Gastrocnemius medialis (tissue), 4 donors: ENCODE measurements at regions not wholly inside any gene's neighbourhood (a gene's known extent, or its start where the extent isn't known, plus 50 kb on each side); places are given as distances from the start of the nearest gene placed in this dataset.

Source experiments
- ATAC-seq, 2 donors: fragments of 150-250 bp; one replicate each; pipeline ENCODE4 v1.9.1; 2016
- DNase-seq, 2 donors: peaks; one replicate each; pipeline ENCODE4 v3.0.0-alpha.2; 2019
- H3K27ac ChIP-seq, 4 donors: fragments of 200-600 bp; sonication (generic); 1 replicate in 1 of 4; 2 replicates in 3 of 4; pipeline ENCODE4 v1.5.1; 2016 to 2018; ENCODE audit warnings: mild to moderate bottlenecking in 2 of 4, moderate library complexity in 1 of 4
- H3K27me3 ChIP-seq, 3 donors: fragments of 200-600 bp; sonication (generic) in 2 of 3; 1 replicate in 1 of 3; 2 replicates in 2 of 3; pipeline versions ENCODE4 v1.5.1 to v1.6.0; 2016 to 2019; ENCODE audit warnings: mild to moderate bottlenecking in 1 of 3, moderate library complexity in 1 of 3
- H3K36me3 ChIP-seq, 2 donors: fragments of 200-600 bp; sonication (generic) in 1 of 2; one replicate each; pipeline ENCODE4 v1.5.1; 2017 to 2018
- H3K4me1 ChIP-seq, 2 donors: fragments of 200-600 bp; sonication (generic) in 1 of 2; one replicate each; pipeline ENCODE4 v1.5.1; 2016 to 2017; ENCODE audit warnings: mild to moderate bottlenecking in 2 of 2
- H3K4me3 ChIP-seq, 4 donors: fragments of 200-600 bp; sonication (generic) in 3 of 4; 1 replicate in 1 of 4; 2 replicates in 3 of 4; pipeline ENCODE4 v1.5.1; 2016 to 2019; ENCODE audit warnings: mild to moderate bottlenecking in 2 of 4
- H3K9me3 ChIP-seq, 3 donors: fragments of 200-600 bp; sonication (generic) in 2 of 3; 1 replicate in 1 of 3; 2 replicates in 2 of 3; pipeline ENCODE4 v1.5.1; 2016 to 2019
- POLR2A ChIP-seq, 2 donors: fragments of 450-650 bp; IDR thresholded peaks; one replicate each; pipeline ENCODE4 v1.6.1; 2017; ENCODE audit warnings: antibody characterized with exemption in 2 of 2, mild to moderate bottlenecking in 2 of 2, moderate library complexity in 2 of 2
- in situ Hi-C, 4 donors: fragments of 200-750 bp; cut with MboI; loops; one replicate each; pipeline versions ENCODE4 v1.15.0 to v1.8.0; 2017; ENCODE audit warnings: low sequenced_read_pairs in 4 of 4
- intact Hi-C: fragments of 100-400 bp; cut with DNase I; formaldehyde crosslinking; loops from one replicate; pipeline ENCODE4 v1.15.1; 2023; ENCODE audit warnings: low total_unique reads
- TF ChIP-seq, protein P1 (sequence below), 5 experiments: fragments of 450-650 bp in 3 of 5; fragments of 200-600 bp in 2 of 5; sonication (generic) in 2 of 5; IDR thresholded peaks in 4 of 5; conservative IDR thresholded peaks in 1 of 5; 1 replicate in 4 of 5; 2 replicates in 1 of 5; pipeline ENCODE4 v1.5.1; 2016 to 2019; ENCODE audit warnings: antibody characterized with exemption in 5 of 5, mild to moderate bottlenecking in 3 of 5, moderate library complexity in 3 of 5

- Histone ChIP-seq H3K27ac (no peak overlapping the region), H3K9me3 (no peaks in the 10 kb centered on the region), H3K4me3 (no peak overlapping the region), H3K36me3 (no peaks in the 10 kb centered on the region), H3K27me3 (no peaks in the 10 kb centered on the region), H3K4me1 (no peaks in the 10 kb centered on the region)
- in situ Hi-C loops (no loop called here), intact Hi-C loops (no loop called here)
- ATAC-seq (no peak), DNase-seq (no peak)
- TF ChIP-seq, protein P1, sequence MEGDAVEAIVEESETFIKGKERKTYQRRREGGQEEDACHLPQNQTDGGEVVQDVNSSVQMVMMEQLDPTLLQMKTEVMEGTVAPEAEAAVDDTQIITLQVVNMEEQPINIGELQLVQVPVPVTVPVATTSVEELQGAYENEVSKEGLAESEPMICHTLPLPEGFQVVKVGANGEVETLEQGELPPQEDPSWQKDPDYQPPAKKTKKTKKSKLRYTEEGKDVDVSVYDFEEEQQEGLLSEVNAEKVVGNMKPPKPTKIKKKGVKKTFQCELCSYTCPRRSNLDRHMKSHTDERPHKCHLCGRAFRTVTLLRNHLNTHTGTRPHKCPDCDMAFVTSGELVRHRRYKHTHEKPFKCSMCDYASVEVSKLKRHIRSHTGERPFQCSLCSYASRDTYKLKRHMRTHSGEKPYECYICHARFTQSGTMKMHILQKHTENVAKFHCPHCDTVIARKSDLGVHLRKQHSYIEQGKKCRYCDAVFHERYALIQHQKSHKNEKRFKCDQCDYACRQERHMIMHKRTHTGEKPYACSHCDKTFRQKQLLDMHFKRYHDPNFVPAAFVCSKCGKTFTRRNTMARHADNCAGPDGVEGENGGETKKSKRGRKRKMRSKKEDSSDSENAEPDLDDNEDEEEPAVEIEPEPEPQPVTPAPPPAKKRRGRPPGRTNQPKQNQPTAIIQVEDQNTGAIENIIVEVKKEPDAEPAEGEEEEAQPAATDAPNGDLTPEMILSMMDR (IDR thresholded peaks at IDR 0.05 in 4 of 5, conservative IDR thresholded peaks at IDR 0.05 in 1 of 5): no peak
- no peak for TF ChIP-seq POLR2A (IDR thresholded peaks at IDR 0.05)
Measured at GRCh38 chr21:26752849-26753248, 92.4 kb downstream of the ADAMTS1 start.

- ATAC-seq (no peak), DNase-seq (no peak)
- TF ChIP-seq, protein P1 (IDR thresholded peaks at IDR 0.05 in 4 of 5, conservative IDR thresholded peaks at IDR 0.05 in 1 of 5): no peak
- TF ChIP-seq POLR2A (IDR thresholded peaks at IDR 0.05): no peak
- no peak overlapping the region for H3K27ac ChIP-seq
- in situ Hi-C loops (no loop called here), intact Hi-C loops (no loop called here)
- no peak overlapping the region for H3K4me3 ChIP-seq
- H3K4me1 ChIP-seq: no peaks in the 10 kb centered on the region
- no peaks in the 10 kb centered on the region for H3K9me3 ChIP-seq
- H3K36me3 ChIP-seq: no peaks in the 10 kb centered on the region
- H3K27me3 ChIP-seq: no peaks in the 10 kb centered on the region
Measured at GRCh38 chr21:26751305-26751704, 93.9 kb downstream of the ADAMTS1 start.

- no peaks in the 10 kb centered on the region for H3K9me3 ChIP-seq
- H3K36me3 ChIP-seq: no peaks in the 10 kb centered on the region
- no peak overlapping the region for H3K4me3 ChIP-seq
- intact Hi-C loops: no loop called here
- H3K27me3 ChIP-seq: no peaks in the 10 kb centered on the region
- in situ Hi-C loops: no loop called here
- DNase-seq: no peak
- no peak for TF ChIP-seq POLR2A (IDR thresholded peaks at IDR 0.05)
- TF ChIP-seq, protein P1 (IDR thresholded peaks at IDR 0.05 in 4 of 5, conservative IDR thresholded peaks at IDR 0.05 in 1 of 5): no peak
- H3K4me1 ChIP-seq: no peaks in the 10 kb centered on the region
- ATAC-seq: no peak
- no peak overlapping the region for H3K27ac ChIP-seq
Measured at GRCh38 chr21:26748066-26748465, 97.1 kb downstream of the ADAMTS1 start.

DNA sequence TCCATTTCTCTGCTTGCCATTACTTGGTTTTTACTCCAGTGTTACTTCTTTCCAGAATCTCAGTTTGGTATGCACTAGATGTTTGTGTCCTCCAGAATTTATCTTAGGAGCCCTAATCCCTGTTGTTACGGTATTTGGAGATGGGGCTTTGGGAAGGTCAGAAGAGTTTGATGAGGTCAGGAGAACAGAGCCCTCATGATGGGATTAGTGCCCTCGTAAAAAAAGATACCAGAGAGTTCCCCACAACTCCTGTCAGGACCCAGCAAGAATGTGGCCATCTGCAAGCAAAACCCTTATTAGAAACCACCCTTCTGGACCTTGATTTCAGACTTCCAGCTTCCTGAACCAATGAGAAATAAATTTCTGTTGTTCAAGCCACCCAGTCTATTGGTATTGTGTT is 98.0 kb downstream of the ADAMTS1 start:
- Histone ChIP-seq H3K9me3 (no peaks in the 10 kb centered on the region), H3K4me1 (no peaks in the 10 kb centered on the region), H3K27me3 (no peaks in the 10 kb centered on the region), H3K27ac (no peak overlapping the region), H3K4me3 (no peak overlapping the region), H3K36me3 (no peaks in the 10 kb centered on the region)
- ATAC-seq (no peak), DNase-seq (no peak)
- in situ Hi-C loops: no loop called here
- TF ChIP-seq, protein P1 (IDR thresholded peaks at IDR 0.05 in 4 of 5, conservative IDR thresholded peaks at IDR 0.05 in 1 of 5): no peak
- no peak for TF ChIP-seq POLR2A (IDR thresholded peaks at IDR 0.05)
- intact Hi-C loops: no loop called here

DNA sequence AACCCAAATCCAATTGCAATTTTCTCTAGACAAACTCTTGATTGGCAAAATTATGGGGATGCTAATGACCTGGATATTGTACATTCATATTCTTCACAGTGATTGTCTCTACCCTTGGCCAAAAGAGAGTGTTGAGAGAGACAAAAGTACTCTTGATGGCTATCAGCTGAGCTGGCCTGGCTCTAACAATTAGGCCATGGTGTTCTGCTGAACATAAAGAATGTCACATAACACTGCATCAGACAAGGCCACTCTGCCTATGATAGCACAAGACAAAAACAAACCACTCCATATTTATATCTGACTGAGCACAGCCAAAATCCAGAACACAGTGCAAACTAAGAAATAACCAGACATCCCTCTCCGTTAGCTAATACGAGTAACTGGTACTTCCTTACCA is 101.7 kb downstream of the ADAMTS1 start:
- intact Hi-C loops (no loop called here), in situ Hi-C loops (no loop called here)
- no peak for TF ChIP-seq POLR2A (IDR thresholded peaks at IDR 0.05)
- TF ChIP-seq, protein P1 (IDR thresholded peaks at IDR 0.05 in 4 of 5, conservative IDR thresholded peaks at IDR 0.05 in 1 of 5): no peak
- Histone ChIP-seq H3K36me3 (no peaks in the 10 kb centered on the region), H3K9me3 (no peaks in the 10 kb centered on the region), H3K27me3 (no peaks in the 10 kb centered on the region), H3K4me1 (no peaks in the 10 kb centered on the region), H3K4me3 (no peak overlapping the region), H3K27ac (no peak overlapping the region)
- no peak for ATAC-seq
- DNase-seq: no peak
